ENCODE measurements at regions not wholly inside any gene's neighbourhood (a gene's known extent, or its start where the extent isn't known, plus 50 kb on each side); places are given as distances from the start of the nearest gene placed in this dataset.

- TF ChIP-seq CTCF (IDR thresholded peaks at IDR 0.05) (no peak), EP300 (IDR thresholded peaks at IDR 0.05) (no peak)
These were observed 304.6 kb downstream of the RPLP1 start for GRCh38 chr15:69757186-69757585.
